HepG2 (cell line): ENCODE measurements at regions not wholly inside any gene's neighbourhood (a gene's known extent, or its start where the extent isn't known, plus 50 kb on each side); places are given as distances from the start of the nearest gene placed in this dataset.

ENCODE experiments used
- ATAC-seq: fragments of 200-7000 bp; cut with Tn5 transposase; 3 replicates; pipeline ENCODE4 v1.9.1; 2020; ENCODE audit warnings: mild to moderate bottlenecking, moderate library complexity
- BruUV-seq: library from RNA; stranded (reverse); fragments of 400-500 nt; replicated peaks from 2 replicates; lab custom pipeline; 2021; lab: Mats Ljungman, UMichigan
- CTCF ChIA-PET: fragments of 300-600 bp; formaldehyde crosslinking; extraction: SDS; loops from one replicate; lab custom pipeline; 2021; ENCODE audit warnings: low total read pairs, inconsistent platforms, low intra/inter-chr PET ratio; lab: Yijun Ruan, JAX
- POLR2A ChIA-PET: fragments of 350-600 bp; sonication (Branson Sonifier 250); formaldehyde crosslinking; loops from one replicate; lab custom pipeline; 2020; ENCODE audit warnings: antibody characterized with exemption, inconsistent platforms; lab: Yijun Ruan, JAX
- DNase-seq: peaks from one replicate; pipeline ENCODE4 v3.0.0-alpha.2; 2015; ENCODE audit warnings: low spot score
- FAIRE-seq: peaks from 3 replicates; lab custom pipeline; 2011; peaks lifted over from hg19 to GRCh38; lab: Jason Lieb, UNC
- H2AFZ ChIP-seq: one replicate; pipeline ENCODE4 v1.6.1; 2011; ENCODE audit warnings: low read length, inconsistent platforms
- H3K27ac ChIP-seq: fragments of 300-600 bp; 3 replicates; pipeline ENCODE4 v1.8.0; 2011; ENCODE audit warnings: mixed run types, mild to moderate bottlenecking, mixed read lengths, low read length, inconsistent platforms; ENCODE audit not compliant: insufficient read depth; ENCODE audit errors: extremely low read length
- H3K27me3 ChIP-seq, 2 experiments: fragments of 200-600 bp in 1 of 2; 2 replicates in 1 of 2; 3 replicates in 1 of 2; pipeline versions ENCODE4 v1.6.0 to v1.8.0; 2011; ENCODE audit warnings: low read length in 2 of 2, mild to moderate bottlenecking in 2 of 2, moderate library complexity in 2 of 2, inconsistent platforms in 1 of 2; ENCODE audit not compliant: insufficient read depth in 2 of 2, control insufficient read depth in 1 of 2
- H3K36me3 ChIP-seq, 2 experiments: fragments of 200-600 bp in 1 of 2; replicated peaks in 1 of 2; 2 replicates in 1 of 2; 3 replicates in 1 of 2; pipeline versions ENCODE4 v1.5.1 to v1.8.0; 2011; ENCODE audit warnings: low read length in 2 of 2, inconsistent platforms in 1 of 2; ENCODE audit not compliant: insufficient read depth in 2 of 2, control insufficient read depth in 1 of 2
- H3K4me1 ChIP-seq: 2 replicates; pipeline ENCODE4 v1.5.1; 2012; ENCODE audit warnings: low read length, inconsistent platforms; ENCODE audit not compliant: insufficient read depth
- H3K4me2 ChIP-seq: 2 replicates; pipeline ENCODE4 v1.6.0; 2011; ENCODE audit warnings: low read depth, low read length, inconsistent platforms
- H3K4me3 ChIP-seq, 3 experiments: fragments of 200-600 bp in 1 of 3; sonication (generic), shearing (Covaris generic) in 1 of 3; replicated peaks in 1 of 3; 2 replicates each; pipeline ENCODE4 v1.5.1; 2011 to 2016; ENCODE audit warnings: low read length in 3 of 3, inconsistent platforms in 2 of 3, low read depth in 2 of 3, mild to moderate bottlenecking in 2 of 3, control low read depth in 1 of 3, mixed read lengths in 1 of 3; ENCODE audit not compliant: insufficient read depth in 1 of 3
- H3K79me2 ChIP-seq: one replicate; pipeline ENCODE4 v1.6.1; 2011; ENCODE audit warnings: low read length, inconsistent platforms; ENCODE audit not compliant: insufficient read depth
- H3K9ac ChIP-seq: 2 replicates; pipeline ENCODE4 v1.6.0; 2011; ENCODE audit warnings: mild to moderate bottlenecking, low read depth, low read length, inconsistent platforms; ENCODE audit not compliant: insufficient read depth
- H3K9me3 ChIP-seq: 2 replicates; pipeline ENCODE4 v1.5.1; 2012; ENCODE audit warnings: mild to moderate bottlenecking, low read length
- H4K20me1 ChIP-seq: 2 replicates; pipeline ENCODE4 v1.6.0; 2011; ENCODE audit warnings: inconsistent platforms, mild to moderate bottlenecking, low read length, moderate library complexity; ENCODE audit not compliant: insufficient read depth
- ATF3 ChIP-seq: sonication (generic); formaldehyde crosslinking; IDR thresholded peaks from 2 replicates; pipeline ENCODE4 v1.4.0; 2020; ENCODE audit warnings: missing genetic modification reagents
- DRAP1 ChIP-seq: IDR thresholded peaks from 2 replicates; pipeline ENCODE4 v1.6.1; 2016; ENCODE audit warnings: missing genetic modification reagents, missing compliant biosample characterization
- FOSL1 ChIP-seq: sonication (generic); formaldehyde crosslinking; IDR thresholded peaks from 2 replicates; pipeline ENCODE4 v1.9.0; 2021; ENCODE audit warnings: missing genetic modification reagents, borderline replicate concordance
- FOXC1 ChIP-seq: sonication (generic); formaldehyde crosslinking; IDR thresholded peaks from 2 replicates; pipeline ENCODE4 v1.8.0; 2022; ENCODE audit warnings: mild to moderate bottlenecking, missing genetic modification reagents, borderline replicate concordance
- RERE ChIP-seq: IDR thresholded peaks from 2 replicates; pipeline ENCODE4 v1.6.1; 2016; ENCODE audit warnings: low read depth, missing genetic modification reagents, missing compliant biosample characterization
- SP4 ChIP-seq: sonication (generic); formaldehyde crosslinking; IDR thresholded peaks from 2 replicates; pipeline ENCODE4 v1.8.1; 2023; ENCODE audit warnings: mild to moderate bottlenecking, missing genetic modification reagents
- TAF1 ChIP-seq: sonication (generic); formaldehyde crosslinking; IDR thresholded peaks from 2 replicates; pipeline ENCODE4 v1.4.0; 2020; ENCODE audit warnings: missing genetic modification reagents
- ZMAT3 ChIP-seq: sonication (generic); formaldehyde crosslinking; conservative IDR thresholded peaks from 2 replicates; pipeline ENCODE4 v1.7.0; 2021; ENCODE audit warnings: missing genetic modification reagents
- ZMYM4 ChIP-seq: sonication (generic); formaldehyde crosslinking; IDR thresholded peaks from 2 replicates; pipeline ENCODE4 v1.8.1; 2023; ENCODE audit warnings: mild to moderate bottlenecking, missing genetic modification reagents
- ZNF367 ChIP-seq: sonication (generic); formaldehyde crosslinking; IDR thresholded peaks from 2 replicates; pipeline ENCODE4 v1.4.0; 2020; ENCODE audit warnings: missing genetic modification reagents, borderline replicate concordance
- ZNF646 ChIP-seq: sonication (generic); formaldehyde crosslinking; IDR thresholded peaks from 2 replicates; pipeline ENCODE4 v1.9.0; 2021; ENCODE audit warnings: mild to moderate bottlenecking, missing genetic modification reagents
- ZNF691 ChIP-seq: sonication (generic); formaldehyde crosslinking; IDR thresholded peaks from 2 replicates; pipeline ENCODE4 v1.4.0; 2020; ENCODE audit warnings: missing genetic modification reagents, low read depth, mild to moderate bottlenecking, borderline replicate concordance
- WGBS: methylation state at CpG from one replicate; pipeline ENCODE4 v1.1.6; 2017; ENCODE audit warnings: low lambda C conversion rate; 5-methylcytosine and 5-hydroxymethylcytosine counted together
- in situ Hi-C: cut with HindIII; loops from 2 replicates; pipeline ENCODE4 v1.10.0; 2017; ENCODE audit warnings: low pct_unique_long_range_greater_than_20kb; ENCODE audit not compliant: extremely low pct_ligation_motif_present
- intact Hi-C: fragments of 100-400 bp; cut with micrococcal nuclease; formaldehyde crosslinking; loops from one replicate; pipeline ENCODE4 v1.10.0; 2022; ENCODE audit not compliant: unreplicated experiment

GRCh38 chr12:116650062-116650461 is 87.8 kb downstream of the SPRING1 start:
- Histone ChIP-seq H3K4me2 (0 out of 2 replicates have a peak overlapping the region, but pooled peaks have one; percentile 2), H3K9ac (no peak overlapping the region)
- POLR2A ChIA-PET, result no interaction called here
- TF ChIP-seq TAF1 (CRISPR knock-in tag) (no peak), ZNF646 (CRISPR knock-in tag) (no peak), ZNF367 (CRISPR knock-in tag) (no peak), FOXC1 (CRISPR knock-in tag) (no peak), FOSL1 (CRISPR knock-in tag) (no peak), ATF3 (CRISPR knock-in tag) (no peak), ZMYM4 (CRISPR knock-in tag) (no peak), RERE (CRISPR knock-in tag) (no peak), ZMAT3 (CRISPR knock-in tag) (no peak), SP4 (CRISPR knock-in tag) (no peak), DRAP1 (no peak), ZNF691 (CRISPR knock-in tag) (no peak)

More at GRCh38 chr12:116650062-116650461, 87.8 kb downstream of the SPRING1 start:
- H3K27ac ChIP-seq, result no peak overlapping the region
- FAIRE-seq (no peak), ATAC-seq (peak; percentile 35; the same call in 1 of the 3 replicates), DNase-seq (no peak)
- no peak overlapping the region for H2AFZ ChIP-seq
- no peaks in the 10 kb centered on the region for H3K36me3 ChIP-seq
- intact Hi-C loops (no loop called here), in situ Hi-C loops (no loop called here)
- CTCF ChIA-PET, result no interaction called here
- H3K79me2 ChIP-seq, result no peaks in the 10 kb centered on the region
- 38% methylated on average over 2 of the region's 2 CpGs for whole genome bisulfite sequencing
- peaks cover 9% of the 10 kb centered on the region for H3K4me1 ChIP-seq
- no peaks in the 10 kb centered on the region for H3K9me3 ChIP-seq
- H3K27me3 ChIP-seq, result peaks cover 1 to 26% of the 10 kb centered on the region in 2 experiments; a peak in 4 of 5 replicates
- H4K20me1 ChIP-seq, result no peaks in the 10 kb centered on the region
- BruUV-seq, result no TSS peak
- H3K4me3 ChIP-seq, result no peak overlapping the region
